Body of pancreas (tissue), 4 donors: ENCODE measurements at regions not wholly inside any gene's neighbourhood (a gene's known extent, or its start where the extent isn't known, plus 50 kb on each side); places are given as distances from the start of the nearest gene placed in this dataset.

Experiments
- CTCF ChIP-seq, 7 experiments: fragments of 450-650 bp in 4 of 7; fragments of 200-600 bp in 3 of 7; sonication (generic) in 3 of 7; IDR thresholded peaks; one replicate each; pipeline ENCODE4 v1.5.1; 2016 to 2019; ENCODE audit warnings: antibody characterized with exemption in 7 of 7
- POLR2A ChIP-seq, 3 donors: fragments of 450-650 bp; IDR thresholded peaks; one replicate each; pipeline ENCODE4 v1.6.1; 2016; ENCODE audit warnings: antibody characterized with exemption in 3 of 3, mild to moderate bottlenecking in 2 of 3

DNA sequence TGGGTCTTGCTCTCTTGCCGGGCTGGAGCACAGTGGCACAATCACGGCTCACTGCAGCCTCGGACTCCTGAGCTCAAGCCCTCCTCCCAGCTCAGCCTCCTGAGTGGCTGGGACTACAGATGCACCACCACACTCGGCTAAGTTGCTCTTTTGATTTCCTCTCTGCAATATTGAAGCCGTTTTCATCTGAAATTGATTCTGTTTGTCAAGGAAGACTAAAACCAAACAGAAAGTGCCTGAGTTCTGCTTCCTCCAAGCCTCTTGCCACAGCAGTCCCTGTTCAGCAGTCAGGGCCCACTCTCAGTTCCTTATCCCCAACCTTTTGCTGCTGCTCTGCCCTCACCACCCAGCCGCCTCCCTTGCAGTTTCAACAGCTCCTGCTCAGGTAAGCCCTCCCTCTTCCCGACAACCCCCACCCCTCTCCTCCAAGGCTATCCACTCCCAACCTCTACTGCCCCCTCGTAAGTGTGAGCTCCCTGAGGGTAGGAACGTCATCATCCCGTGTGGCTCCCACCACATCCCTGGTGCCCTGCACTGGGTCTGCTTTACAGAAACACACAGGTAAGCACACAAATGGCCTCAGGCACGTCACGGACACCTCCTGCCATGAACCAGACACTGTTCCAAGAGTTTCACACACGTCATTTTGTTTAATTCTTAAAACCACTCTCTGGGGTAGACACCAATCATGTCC is 70.7 kb upstream of the TAB2 start:
- TF ChIP-seq CTCF (IDR thresholded peaks at IDR 0.05) (no peak), POLR2A (IDR thresholded peaks at IDR 0.05) (no peak)
